HEK293T (cell line): ENCODE measurements at regions not wholly inside any gene's neighbourhood (a gene's known extent, or its start where the extent isn't known, plus 50 kb on each side); places are given as distances from the start of the nearest gene placed in this dataset.

Experiments used
- CTCF ChIA-PET: fragments of 350-600 bp; formaldehyde crosslinking; extraction: SDS; loops from one replicate; lab custom pipeline; 2021; ENCODE audit warnings: antibody characterized with exemption, inconsistent platforms; lab: Yijun Ruan, JAX
- POLR2A ChIA-PET: fragments of 350-600 bp; formaldehyde crosslinking; extraction: SDS; loops from one replicate; lab custom pipeline; 2020; ENCODE audit warnings: antibody characterized with exemption, inconsistent platforms; lab: Yijun Ruan, JAX
- DNase-seq: peaks from one replicate; pipeline ENCODE4 v3.0.0; 2012; ENCODE audit warnings: mixed read lengths; ENCODE audit errors: extremely low spot score
- ARNT ChIP-seq: fragments of 450-650 bp; IDR thresholded peaks from 2 replicates; pipeline ENCODE4 v1.6.1; 2017; ENCODE audit warnings: mild to moderate bottlenecking
- BHLHE40 ChIP-seq: fragments of 450-650 bp; IDR thresholded peaks from 2 replicates; pipeline ENCODE4 v1.6.1; 2016; ENCODE audit warnings: mild to moderate bottlenecking, moderate library complexity, borderline replicate concordance
- CTBP1 ChIP-seq: fragments of 450-650 bp; IDR thresholded peaks from 2 replicates; pipeline ENCODE4 v1.6.1; 2016; ENCODE audit warnings: borderline replicate concordance
- ELF4 ChIP-seq: fragments of 450-650 bp; IDR thresholded peaks from 2 replicates; pipeline ENCODE4 v1.6.1; 2017; ENCODE audit warnings: antibody characterized with exemption
- FOXA1 ChIP-seq: fragments of 450-650 bp; IDR thresholded peaks from 2 replicates; pipeline ENCODE4 v1.6.1; 2016; ENCODE audit warnings: mild to moderate bottlenecking
- FOXK2 ChIP-seq: fragments of 450-650 bp; IDR thresholded peaks from 2 replicates; pipeline ENCODE4 v1.6.1; 2016; ENCODE audit warnings: mild to moderate bottlenecking
- FOXM1 ChIP-seq: fragments of 450-650 bp; IDR thresholded peaks from 2 replicates; pipeline ENCODE4 v1.6.1; 2017; ENCODE audit warnings: mild to moderate bottlenecking, borderline replicate concordance
- HDGF ChIP-seq: fragments of 450-650 bp; IDR thresholded peaks from 2 replicates; pipeline ENCODE4 v1.6.1; 2017; ENCODE audit warnings: antibody characterized with exemption, borderline replicate concordance
- L3MBTL2 ChIP-seq: fragments of 450-650 bp; conservative IDR thresholded peaks from 2 replicates; pipeline ENCODE4 v1.6.1; 2016; ENCODE audit warnings: mild to moderate bottlenecking
- LEF1 ChIP-seq: fragments of 450-650 bp; IDR thresholded peaks from 2 replicates; pipeline ENCODE4 v1.6.1; 2017; ENCODE audit warnings: mild to moderate bottlenecking, borderline replicate concordance
- NFRKB ChIP-seq: fragments of 450-650 bp; IDR thresholded peaks from 2 replicates; pipeline ENCODE4 v1.6.1; 2016; ENCODE audit warnings: mild to moderate bottlenecking, moderate library complexity
- SP1 ChIP-seq: fragments of 450-650 bp; IDR thresholded peaks from 2 replicates; pipeline ENCODE4 v1.6.1; 2017
- SUZ12 ChIP-seq: fragments of 450-650 bp; IDR thresholded peaks from 2 replicates; pipeline ENCODE4 v1.6.1; 2016; ENCODE audit warnings: mild to moderate bottlenecking
- TARDBP ChIP-seq: fragments of 450-650 bp; IDR thresholded peaks from 2 replicates; pipeline ENCODE4 v1.6.1; 2016
- ZNF384 ChIP-seq: fragments of 450-650 bp; IDR thresholded peaks from 2 replicates; pipeline ENCODE4 v1.6.1; 2016
- TF ChIP-seq, protein P1 (sequence below): fragments of 450-650 bp; IDR thresholded peaks from 2 replicates; pipeline ENCODE4 v1.6.1; 2016

DNA sequence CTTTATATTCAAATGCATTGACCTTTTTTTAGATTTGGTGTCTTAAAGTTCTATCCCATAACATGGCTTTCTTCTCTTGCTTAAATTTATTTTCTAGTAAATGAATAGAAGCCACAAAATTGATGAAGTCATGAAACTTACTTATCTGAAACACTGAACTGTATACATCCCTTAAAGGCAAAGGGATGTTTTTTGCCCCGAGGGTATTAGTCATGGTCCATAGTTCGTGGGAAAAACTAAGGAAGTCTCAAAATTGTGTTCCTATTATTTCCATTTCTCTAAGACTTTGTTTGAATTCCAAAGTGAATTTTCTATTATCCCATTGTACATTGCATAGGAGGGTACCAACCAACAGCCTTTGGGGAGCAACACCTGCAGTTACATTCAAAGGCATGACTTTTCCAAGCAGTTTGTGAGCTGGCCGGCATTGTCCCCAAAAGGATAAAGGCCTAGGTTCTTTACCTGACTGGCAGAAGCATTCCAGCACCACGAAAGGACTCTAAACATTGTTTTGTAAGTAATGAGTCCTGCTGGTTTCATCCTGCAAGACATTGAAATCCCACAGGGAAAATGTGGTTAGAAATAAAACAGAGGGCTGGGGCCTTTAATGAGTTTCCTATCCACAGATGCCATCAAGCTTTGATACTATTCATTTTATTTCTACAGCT lies 473.5 kb downstream of the PRKD1 start:
- DNase-seq: no peak
- ChIA-PET CTCF (no interaction called here), POLR2A (no interaction called here)
- TF ChIP-seq L3MBTL2 (no peak), ARNT (no peak), HDGF (no peak), ZNF384 (no peak), SP1 (no peak), BHLHE40 (no peak), FOXM1 (no peak), NFRKB (no peak), FOXK2 (no peak), CTBP1 (no peak), ELF4 (no peak), LEF1 (no peak)
- TF ChIP-seq, protein P1, sequence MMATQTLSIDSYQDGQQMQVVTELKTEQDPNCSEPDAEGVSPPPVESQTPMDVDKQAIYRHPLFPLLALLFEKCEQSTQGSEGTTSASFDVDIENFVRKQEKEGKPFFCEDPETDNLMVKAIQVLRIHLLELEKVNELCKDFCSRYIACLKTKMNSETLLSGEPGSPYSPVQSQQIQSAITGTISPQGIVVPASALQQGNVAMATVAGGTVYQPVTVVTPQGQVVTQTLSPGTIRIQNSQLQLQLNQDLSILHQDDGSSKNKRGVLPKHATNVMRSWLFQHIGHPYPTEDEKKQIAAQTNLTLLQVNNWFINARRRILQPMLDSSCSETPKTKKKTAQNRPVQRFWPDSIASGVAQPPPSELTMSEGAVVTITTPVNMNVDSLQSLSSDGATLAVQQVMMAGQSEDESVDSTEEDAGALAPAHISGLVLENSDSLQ: no peak

DNA sequence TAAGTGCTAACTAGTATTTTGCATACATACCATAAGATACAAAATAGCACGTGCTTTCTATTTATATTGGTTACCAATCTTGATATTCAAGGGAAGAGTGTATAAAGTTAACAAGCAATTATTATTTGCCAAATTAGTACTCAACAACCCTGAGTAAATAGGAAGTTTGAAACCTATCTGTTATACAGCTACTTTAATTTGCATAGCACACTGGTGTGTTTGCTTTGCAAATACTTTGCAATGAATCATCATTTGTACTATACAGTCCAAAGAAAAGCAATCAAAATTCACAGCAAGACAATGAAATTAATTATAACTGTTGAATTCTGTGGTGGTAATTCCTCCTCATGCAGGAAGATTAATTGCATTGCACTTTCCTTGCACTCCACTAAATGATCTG lies 469.1 kb downstream of the PRKD1 start:
- no peak for DNase-seq

DNA sequence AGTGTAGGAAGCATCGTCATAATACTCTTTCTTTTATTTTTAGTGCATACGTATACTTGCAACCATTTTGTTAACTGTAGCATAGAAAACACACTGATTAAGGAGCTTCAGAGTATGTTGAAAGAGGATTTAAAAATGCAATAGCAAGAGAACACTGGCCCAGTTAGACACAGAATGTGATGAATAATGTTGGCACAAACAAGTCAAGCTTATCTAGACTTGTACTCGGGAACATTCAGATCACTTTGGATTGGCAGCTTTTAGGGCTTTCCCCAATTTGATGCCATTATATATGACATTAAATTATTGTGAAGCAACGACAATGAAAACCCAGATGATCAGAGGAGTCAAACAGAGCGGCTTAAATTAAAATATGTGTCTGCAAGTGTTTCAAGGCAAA lies 468.1 kb downstream of the PRKD1 start:
- CTCF ChIA-PET: interaction anchor here (0.6 kb wide), 1 partner anchor 16 kb away, joined by 3 read pairs; no protein-coding TSS in a partner anchor
- TF ChIP-seq FOXA1 (no peak), HDGF (no peak), ARNT (no peak), NFRKB (no peak), TARDBP (no peak), FOXM1 (no peak), FOXK2 (no peak), ZNF384 (no peak), CTBP1 (no peak), SUZ12 (no peak), BHLHE40 (no peak), LEF1 (no peak), ELF4 (no peak), L3MBTL2 (no peak), SP1 (no peak)
- TF ChIP-seq, protein P1: no peak
- no peak for DNase-seq
- POLR2A ChIA-PET: no interaction called here

More for the DNA sequence above, 469.1 kb downstream of the PRKD1 start:
- TF ChIP-seq, protein P1: no peak
- no peak for TF ChIP-seq TARDBP
- TF ChIP-seq FOXK2: no peak
- no peak for TF ChIP-seq ARNT
- TF ChIP-seq ZNF384: no peak
- no peak for TF ChIP-seq HDGF
- no peak for TF ChIP-seq CTBP1
- TF ChIP-seq NFRKB: no peak
- TF ChIP-seq SUZ12: no peak
- TF ChIP-seq LEF1: no peak
- TF ChIP-seq FOXM1: no peak
- TF ChIP-seq ELF4: no peak
- no peak for TF ChIP-seq L3MBTL2
- TF ChIP-seq SP1: no peak
- no peak for TF ChIP-seq FOXA1
- ChIA-PET POLR2A (no interaction called here), CTCF (no interaction called here)

DNA sequence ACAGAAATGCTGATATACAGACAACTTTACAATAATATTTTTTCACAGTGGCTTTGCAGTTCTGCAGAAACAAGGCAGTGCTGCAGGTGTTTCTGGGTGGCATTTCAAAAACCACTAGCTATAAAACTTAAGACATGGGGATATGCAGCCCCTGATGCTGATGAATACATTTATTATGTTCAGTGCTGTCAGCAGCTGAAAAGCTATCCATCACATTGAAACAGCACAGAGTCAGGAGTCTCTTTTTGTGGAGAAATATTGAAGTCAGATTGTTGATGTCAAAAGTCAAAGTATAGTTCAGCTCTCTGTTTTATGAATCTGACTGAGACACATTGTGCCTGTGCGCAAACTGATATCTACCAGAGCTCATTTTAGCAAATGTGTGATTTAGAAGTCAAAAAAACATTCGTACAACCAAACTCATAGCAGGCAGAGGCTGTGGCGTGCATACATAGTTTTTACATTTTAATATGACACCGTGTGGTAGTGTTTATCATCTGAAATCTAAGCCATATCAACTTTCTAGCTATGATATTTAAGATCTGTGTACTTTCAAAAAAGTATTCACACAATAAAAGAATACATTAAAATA lies 467.6 kb downstream of the PRKD1 start:
- ChIA-PET POLR2A (no interaction called here), CTCF (interaction anchor here (0.6 kb wide), 1 partner anchor 64 kb away, joined by 3 read pairs; no protein-coding TSS in a partner anchor)
- TF ChIP-seq, protein P1: peak; percentile 74; the same call in 1 of the 2 replicates
- no peak for TF ChIP-seq ZNF384
- DNase-seq: no peak

DNA sequence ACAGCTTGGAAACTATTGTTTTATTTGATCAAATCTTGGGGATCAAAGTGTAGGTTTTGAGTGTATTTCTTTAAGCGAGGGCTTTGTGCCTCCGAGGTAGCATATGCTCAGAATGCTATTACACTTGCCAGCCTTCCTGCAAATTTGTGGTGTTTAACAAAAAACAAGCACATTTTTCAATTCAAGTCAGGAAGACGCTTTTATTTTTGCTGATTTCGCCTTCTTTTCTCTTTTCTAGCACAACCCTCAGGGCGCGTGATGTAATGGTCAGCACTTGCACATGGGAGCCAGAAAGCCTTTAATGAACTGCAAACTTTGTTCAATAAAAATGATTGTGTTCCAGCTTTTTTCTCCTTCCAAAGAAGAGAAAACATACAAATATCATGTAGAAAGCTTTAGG lies 466.5 kb downstream of the PRKD1 start:
- TF ChIP-seq ZNF384 (no peak), SUZ12 (no peak), ELF4 (no peak), TARDBP (no peak)
- CTCF ChIA-PET: no interaction called here
- POLR2A ChIA-PET: no interaction called here
- no peak for DNase-seq

DNA sequence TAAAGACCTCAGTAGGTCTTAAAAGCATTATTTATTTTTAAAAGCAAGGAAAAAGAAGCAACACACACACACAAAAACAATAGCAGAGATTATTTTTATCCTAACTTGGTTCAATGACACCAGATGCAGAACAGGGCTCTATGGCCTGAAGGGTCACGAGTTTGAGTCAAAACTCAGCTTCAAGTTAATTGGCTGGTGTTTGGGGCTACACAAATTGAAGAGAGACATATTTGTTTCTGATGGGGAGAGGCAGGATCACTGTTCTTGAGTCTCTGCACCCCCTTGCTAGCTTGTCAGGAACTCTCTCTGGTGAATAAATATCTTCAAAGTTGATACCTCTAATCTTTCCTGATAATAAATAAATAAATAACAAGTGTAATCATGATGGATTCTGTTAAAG lies 466.1 kb downstream of the PRKD1 start:
- CTCF ChIA-PET: no interaction called here
- TF ChIP-seq FOXK2: no peak
- TF ChIP-seq L3MBTL2: no peak
- TF ChIP-seq TARDBP: no peak
- no peak for TF ChIP-seq LEF1
- no peak for TF ChIP-seq NFRKB
- no peak for TF ChIP-seq SP1
- TF ChIP-seq BHLHE40: no peak
- TF ChIP-seq ELF4: no peak
- no peak for TF ChIP-seq HDGF
- no peak for TF ChIP-seq ZNF384
- no peak for TF ChIP-seq SUZ12
- POLR2A ChIA-PET: no interaction called here
- no peak for DNase-seq
